H9 (cell line): ENCODE measurements at regions not wholly inside any gene's neighbourhood (a gene's known extent, or its start where the extent isn't known, plus 50 kb on each side); places are given as distances from the start of the nearest gene placed in this dataset.

ENCODE experiments used
- DNase-seq: peaks from one replicate; pipeline ENCODE4 v3.0.0-alpha.2; 2017
- H2AFZ ChIP-seq: one replicate; pipeline ENCODE4 v1.6.1; 2013; ENCODE audit warnings: mild to moderate bottlenecking, low read length, control low read depth, moderate library complexity
- H2AK5ac ChIP-seq: 2 replicates; pipeline ENCODE4 v1.6.1; 2013; ENCODE audit warnings: low read length, control low read depth, mixed read lengths; ENCODE audit not compliant: insufficient read length
- H2BK120ac ChIP-seq: one replicate; pipeline ENCODE4 v1.6.1; 2013; ENCODE audit warnings: low read depth, mild to moderate bottlenecking, low read length, control low read depth, inconsistent platforms; ENCODE audit not compliant: poor library complexity, severe bottlenecking
- H2BK12ac ChIP-seq: 2 replicates; pipeline ENCODE4 v1.6.1; 2013; ENCODE audit warnings: low read length, control low read depth, mixed read lengths, low read depth; ENCODE audit not compliant: insufficient read length
- H2BK15ac ChIP-seq: 2 replicates; pipeline ENCODE4 v1.6.1; 2013; ENCODE audit warnings: low read depth, low read length, control low read depth
- H2BK20ac ChIP-seq: one replicate; pipeline ENCODE4 v1.6.1; 2013; ENCODE audit warnings: low read depth, mild to moderate bottlenecking, low read length, control low read depth, inconsistent platforms; ENCODE audit not compliant: poor library complexity, severe bottlenecking
- H2BK5ac ChIP-seq: 2 replicates; pipeline ENCODE4 v1.6.1; 2013; ENCODE audit warnings: low read length, control low read depth, mixed read lengths; ENCODE audit not compliant: insufficient read length
- H3K14ac ChIP-seq: 2 replicates; pipeline ENCODE4 v1.6.1; 2013; ENCODE audit warnings: low read length, control low read depth; ENCODE audit not compliant: insufficient read depth
- H3K18ac ChIP-seq: 2 replicates; pipeline ENCODE4 v1.6.1; 2013; ENCODE audit warnings: low read depth, mild to moderate bottlenecking, mixed read lengths, low read length, control low read depth; ENCODE audit not compliant: insufficient read length
- H3K23ac ChIP-seq: 2 replicates; pipeline ENCODE4 v1.6.1; 2013; ENCODE audit warnings: low read length, control low read depth, mixed read lengths, low read depth; ENCODE audit not compliant: insufficient read length
- H3K23me2 ChIP-seq: 2 replicates; pipeline ENCODE4 v1.6.1; 2013; ENCODE audit warnings: low read depth, mild to moderate bottlenecking, mixed read lengths, low read length, control low read depth; ENCODE audit not compliant: insufficient read length, poor library complexity, severe bottlenecking
- H3K27ac ChIP-seq: 2 replicates; pipeline ENCODE4 v1.5.1; 2013; ENCODE audit warnings: low read length, control low read depth, mixed read lengths, low read depth; ENCODE audit not compliant: insufficient read length
- H3K27me3 ChIP-seq: 2 replicates; pipeline ENCODE4 v1.6.1; 2013; ENCODE audit warnings: low read length, control low read depth, inconsistent platforms; ENCODE audit not compliant: insufficient read depth
- H3K4ac ChIP-seq: 2 replicates; pipeline ENCODE4 v1.6.1; 2013; ENCODE audit warnings: low read depth, mild to moderate bottlenecking, control low read depth, inconsistent platforms, low read length, moderate library complexity
- H3K4me1 ChIP-seq: 2 replicates; pipeline ENCODE4 v1.6.1; 2013; ENCODE audit warnings: low read length, control low read depth, inconsistent platforms; ENCODE audit not compliant: insufficient read depth
- H3K4me2 ChIP-seq: 2 replicates; pipeline ENCODE4 v1.6.1; 2013; ENCODE audit warnings: low read length, control low read depth, mixed read lengths; ENCODE audit not compliant: insufficient read length, insufficient read depth
- H3K56ac ChIP-seq: 2 replicates; pipeline ENCODE4 v1.6.1; 2013; ENCODE audit warnings: low read depth, mild to moderate bottlenecking, mixed read lengths, low read length, control low read depth; ENCODE audit not compliant: insufficient read length
- H3K79me1 ChIP-seq: 2 replicates; pipeline ENCODE4 v1.6.1; 2013; ENCODE audit warnings: low read depth, mild to moderate bottlenecking, moderate library complexity, low read length, control low read depth, inconsistent platforms; ENCODE audit not compliant: insufficient read depth, poor library complexity, severe bottlenecking
- H3K79me2 ChIP-seq: 2 replicates; pipeline ENCODE4 v1.6.1; 2013; ENCODE audit warnings: low read length, control low read depth, inconsistent platforms; ENCODE audit not compliant: insufficient read depth
- H3K9ac ChIP-seq: 2 replicates; pipeline ENCODE4 v1.6.1; 2013; ENCODE audit warnings: low read length, control low read depth, mixed read lengths; ENCODE audit not compliant: insufficient read length; ENCODE audit errors: extremely low read depth
- H3K9me3 ChIP-seq: one replicate; pipeline ENCODE4 v1.6.1; 2013; ENCODE audit warnings: low read depth, low read length, inconsistent platforms; ENCODE audit not compliant: control insufficient read depth
- H3T11ph ChIP-seq: one replicate; pipeline ENCODE4 v1.6.1; 2013; ENCODE audit warnings: mild to moderate bottlenecking, low read length, control low read depth, inconsistent platforms
- H4K20me1 ChIP-seq: one replicate; pipeline ENCODE4 v1.6.1; 2013; ENCODE audit not compliant: control insufficient read depth, insufficient read length, insufficient read depth
- H4K5ac ChIP-seq: 2 replicates; pipeline ENCODE4 v1.6.1; 2013; ENCODE audit warnings: low read depth, mild to moderate bottlenecking, mixed read lengths, low read length, control low read depth; ENCODE audit not compliant: insufficient read length
- H4K8ac ChIP-seq: replicated peaks from 2 replicates; pipeline ENCODE4 v1.6.1; 2013; ENCODE audit warnings: low read length, control low read depth, mixed read lengths, low read depth; ENCODE audit not compliant: insufficient read length
- H4K91ac ChIP-seq: 2 replicates; pipeline ENCODE4 v1.6.1; 2013; ENCODE audit warnings: low read depth, mild to moderate bottlenecking, moderate library complexity, mixed read lengths, low read length, control low read depth; ENCODE audit not compliant: insufficient read length
- H3K27ac Mint-ChIP-seq, 3 experiments: 2 replicates in 2 of 3; 3 replicates in 1 of 3; pipeline ENCODE4 v1.8.0; 2020 to 2021; ENCODE audit warnings: mixed read lengths in 3 of 3, mild to moderate bottlenecking in 1 of 3, moderate library complexity in 1 of 3
- H3K27me3 Mint-ChIP-seq: 2 replicates; pipeline ENCODE4 v1.8.0; 2021; ENCODE audit warnings: low read depth, mild to moderate bottlenecking, moderate library complexity, mixed read lengths
- H3K36me3 Mint-ChIP-seq, 3 experiments: 2 replicates in 2 of 3; 3 replicates in 1 of 3; pipeline ENCODE4 v1.8.0; 2020 to 2021; ENCODE audit warnings: low read depth in 3 of 3, mixed read lengths in 3 of 3; ENCODE audit not compliant: insufficient read depth in 1 of 3
- H3K4me1 Mint-ChIP-seq, 2 experiments: 2 replicates each; pipeline ENCODE4 v1.8.0; 2020; ENCODE audit warnings: mixed read lengths in 2 of 2
- H3K4me3 Mint-ChIP-seq, 2 experiments: 2 replicates in 1 of 2; 3 replicates in 1 of 2; pipeline ENCODE4 v1.8.0; 2020 to 2021; ENCODE audit warnings: mild to moderate bottlenecking in 2 of 2, mixed read lengths in 2 of 2, moderate library complexity in 1 of 2
- H3K9me3 Mint-ChIP-seq, 2 experiments: 2 replicates in 1 of 2; 3 replicates in 1 of 2; pipeline ENCODE4 v1.8.0; 2020; ENCODE audit warnings: mild to moderate bottlenecking in 2 of 2, mixed read lengths in 2 of 2, moderate library complexity in 1 of 2
- CTCF ChIP-seq: fragments of 200-600 bp; sonication (generic); conservative IDR thresholded peaks from 3 replicates; pipeline ENCODE4 v1.8.0; 2021; ENCODE audit warnings: antibody characterized with exemption, mild to moderate bottlenecking
- WGBS: extraction: QIAGEN DNeasy Blood & Tissue Kit; methylation state at CpG from one replicate; pipeline ENCODE4 v1.1.7; 2013; ENCODE audit warnings: missing lambda C conversion rate, low lambda C conversion rate, mixed read lengths; ENCODE audit not compliant: insufficient read length; ENCODE audit errors: extremely low coverage; 5-methylcytosine and 5-hydroxymethylcytosine counted together

- no peak overlapping the region for H3K9ac ChIP-seq
- no peaks in the 10 kb centered on the region for H3K79me2 ChIP-seq
- Mint-ChIP-seq H3K4me3 (no peak overlapping the region; a peak in 1 of 5 replicates), H3K4me1 (no peaks in the 10 kb centered on the region), H3K27ac (no peak overlapping the region), H3K9me3 (no peaks in the 10 kb centered on the region; a peak in 1 of 5 replicates), H3K36me3 (no peaks in the 10 kb centered on the region), H3K27me3 (no peaks in the 10 kb centered on the region; the same call in 1 of the 2 replicates)
- no peak overlapping the region for H2BK15ac ChIP-seq
- no peak overlapping the region for H3K4ac ChIP-seq
- H3K79me1 ChIP-seq = no peaks in the 10 kb centered on the region
- H3K23me2 ChIP-seq = peaks cover 2% of the 10 kb centered on the region
- no peak overlapping the region for H4K8ac ChIP-seq
- no peak overlapping the region for H2AFZ ChIP-seq
- no peaks in the 10 kb centered on the region for H3K27me3 ChIP-seq
- H2BK20ac ChIP-seq = no peak overlapping the region
- H3K27ac ChIP-seq = no peak overlapping the region
- H3K4me1 ChIP-seq = no peaks in the 10 kb centered on the region
- no peak overlapping the region for H2AK5ac ChIP-seq
- no peak overlapping the region for H3K4me2 ChIP-seq
- no peak overlapping the region for H2BK120ac ChIP-seq
- DNase-seq = no peak
- TF ChIP-seq CTCF = no peak
- H3K14ac ChIP-seq = no peak overlapping the region
- H2BK12ac ChIP-seq = no peak overlapping the region
- no peak overlapping the region for H3K56ac ChIP-seq
- no peak overlapping the region for H3K18ac ChIP-seq
- no CpG with 5 or more reads among the region's 3 CpGs for WGBS
- H4K91ac ChIP-seq = no peak overlapping the region
- no peak overlapping the region for H3K23ac ChIP-seq
- H4K5ac ChIP-seq = no peak overlapping the region
- no peaks in the 10 kb centered on the region for H4K20me1 ChIP-seq
- no peak overlapping the region for H2BK5ac ChIP-seq
- no peak overlapping the region for H3T11ph ChIP-seq
- H3K9me3 ChIP-seq = no peaks in the 10 kb centered on the region
Observed at GRCh38 chr10:28359334-28359733, 56.5 kb upstream of the MPP7 start.
